Muscle of leg (tissue), 3 donors: ENCODE measurements at regions not wholly inside any gene's neighbourhood (a gene's known extent, or its start where the extent isn't known, plus 50 kb on each side); places are given as distances from the start of the nearest gene placed in this dataset.

Experiments used
- DNase-seq: peaks from one replicate; pipeline ENCODE4 v3.0.0; 2013
- H3K27ac ChIP-seq: one replicate; pipeline ENCODE4 v1.5.1; 2013; ENCODE audit warnings: mild to moderate bottlenecking, low read length, control low read depth
- H3K27me3 ChIP-seq: one replicate; pipeline ENCODE4 v1.6.1; 2013; ENCODE audit warnings: low read length; ENCODE audit not compliant: control insufficient read depth, insufficient read depth
- H3K36me3 ChIP-seq: one replicate; pipeline ENCODE4 v1.6.1; 2013; ENCODE audit warnings: low read length; ENCODE audit not compliant: control insufficient read depth, insufficient read depth
- H3K4me1 ChIP-seq: one replicate; pipeline ENCODE4 v1.6.1; 2013; ENCODE audit warnings: low read length; ENCODE audit not compliant: control insufficient read depth, insufficient read depth
- H3K4me3 ChIP-seq: one replicate; pipeline ENCODE4 v1.5.1; 2013; ENCODE audit warnings: low read length, control low read depth
- H3K9me3 ChIP-seq: replicated peaks from 2 replicates; pipeline ENCODE4 v1.6.1; 2013; ENCODE audit warnings: low read depth, low read length; ENCODE audit not compliant: control insufficient read depth
- WGBS: methylation state at CpG from one replicate; pipeline ENCODE4 v1.1.5; 2013; ENCODE audit warnings: missing lambda C conversion rate; ENCODE audit not compliant: insufficient coverage; 5-methylcytosine and 5-hydroxymethylcytosine counted together

GRCh38 chr14:84566109-84566508 lies 963.8 kb upstream of the FLRT2 start:
- Histone ChIP-seq H3K27me3 (no peaks in the 10 kb centered on the region), H3K36me3 (no peaks in the 10 kb centered on the region), H3K9me3 (no peaks in the 10 kb centered on the region), H3K4me1 (no peaks in the 10 kb centered on the region), H3K27ac (no peak overlapping the region), H3K4me3 (no peak overlapping the region)
- 72% methylated on average over 4 of the region's 6 CpGs for WGBS
- DNase-seq: no peak

- no peak overlapping the region for H3K27ac ChIP-seq
- no peaks in the 10 kb centered on the region for H3K4me1 ChIP-seq
- no peak for DNase-seq
- H3K9me3 ChIP-seq: no peaks in the 10 kb centered on the region
- no peaks in the 10 kb centered on the region for H3K27me3 ChIP-seq
- H3K4me3 ChIP-seq: no peak overlapping the region
- no peaks in the 10 kb centered on the region for H3K36me3 ChIP-seq
Observed at GRCh38 chr14:84575681-84576080, 954.3 kb upstream of the FLRT2 start.

- Histone ChIP-seq H3K36me3 (no peaks in the 10 kb centered on the region), H3K9me3 (no peaks in the 10 kb centered on the region), H3K4me3 (no peak overlapping the region), H3K4me1 (no peaks in the 10 kb centered on the region), H3K27me3 (no peaks in the 10 kb centered on the region), H3K27ac (no peak overlapping the region)
- DNase-seq: no peak
- WGBS: 88% methylated on average over 3 of the region's 3 CpGs
Observed at GRCh38 chr14:84579292-84579691, 950.7 kb upstream of the FLRT2 start.

- Histone ChIP-seq H3K9me3 (no peaks in the 10 kb centered on the region), H3K36me3 (no peaks in the 10 kb centered on the region), H3K27ac (no peak overlapping the region), H3K4me1 (no peaks in the 10 kb centered on the region), H3K27me3 (no peaks in the 10 kb centered on the region), H3K4me3 (no peak overlapping the region)
- peak; percentile 25 for DNase-seq
Observed at GRCh38 chr14:84581041-84581440, 948.9 kb upstream of the FLRT2 start.

GRCh38 chr14:84584511-84584910 lies 945.4 kb upstream of the FLRT2 start:
- WGBS: no CpG with 5 or more reads among the region's 1 CpG
- H3K4me3 ChIP-seq: no peak overlapping the region
- H3K27me3 ChIP-seq: no peaks in the 10 kb centered on the region
- DNase-seq: no peak
- H3K4me1 ChIP-seq: no peaks in the 10 kb centered on the region
- H3K27ac ChIP-seq: no peak overlapping the region
- H3K9me3 ChIP-seq: no peaks in the 10 kb centered on the region
- H3K36me3 ChIP-seq: no peaks in the 10 kb centered on the region

- Histone ChIP-seq H3K9me3 (no peaks in the 10 kb centered on the region), H3K27ac (no peak overlapping the region), H3K36me3 (no peaks in the 10 kb centered on the region), H3K4me3 (no peak overlapping the region), H3K27me3 (no peaks in the 10 kb centered on the region), H3K4me1 (no peaks in the 10 kb centered on the region)
- no peak for DNase-seq
- WGBS: 95% methylated on average over 4 of the region's 9 CpGs
Observed at GRCh38 chr14:84591827-84592445, 938.0 kb upstream of the FLRT2 start.

GRCh38 chr14:84592770-84593169 lies 937.2 kb upstream of the FLRT2 start:
- H3K27ac ChIP-seq: no peak overlapping the region
- no peaks in the 10 kb centered on the region for H3K36me3 ChIP-seq
- H3K27me3 ChIP-seq: no peaks in the 10 kb centered on the region
- no peak overlapping the region for H3K4me3 ChIP-seq
- no CpG with 5 or more reads among the region's 2 CpGs for WGBS
- H3K9me3 ChIP-seq: no peaks in the 10 kb centered on the region
- peak; percentile 28 for DNase-seq
- no peaks in the 10 kb centered on the region for H3K4me1 ChIP-seq

GRCh38 chr14:84610086-84610485 lies 919.9 kb upstream of the FLRT2 start:
- Histone ChIP-seq H3K27ac (no peak overlapping the region), H3K4me3 (no peak overlapping the region), H3K9me3 (no peaks in the 10 kb centered on the region), H3K27me3 (no peaks in the 10 kb centered on the region), H3K4me1 (no peaks in the 10 kb centered on the region), H3K36me3 (no peaks in the 10 kb centered on the region)
- DNase-seq: peak; percentile 21
- WGBS: no CpG with 5 or more reads among the region's 2 CpGs

GRCh38 chr14:84622357-84622756 lies 907.6 kb upstream of the FLRT2 start:
- no peaks in the 10 kb centered on the region for H3K27me3 ChIP-seq
- H3K4me3 ChIP-seq: no peak overlapping the region
- DNase-seq: no peak
- no peak overlapping the region for H3K27ac ChIP-seq
- peaks cover 2% of the 10 kb centered on the region for H3K9me3 ChIP-seq
- WGBS: no CpG with 5 or more reads among the region's 3 CpGs
- no peaks in the 10 kb centered on the region for H3K36me3 ChIP-seq
- no peaks in the 10 kb centered on the region for H3K4me1 ChIP-seq

- DNase-seq: no peak
- no CpG with 5 or more reads among the region's 3 CpGs for WGBS
- Histone ChIP-seq H3K27me3 (no peaks in the 10 kb centered on the region), H3K27ac (no peak overlapping the region), H3K9me3 (no peaks in the 10 kb centered on the region), H3K4me3 (no peak overlapping the region), H3K36me3 (no peaks in the 10 kb centered on the region), H3K4me1 (no peaks in the 10 kb centered on the region)
Observed at GRCh38 chr14:84643446-84643845, 886.5 kb upstream of the FLRT2 start.

- Histone ChIP-seq H3K9me3 (no peaks in the 10 kb centered on the region), H3K4me1 (no peaks in the 10 kb centered on the region), H3K36me3 (no peaks in the 10 kb centered on the region), H3K4me3 (no peak overlapping the region), H3K27ac (no peak overlapping the region), H3K27me3 (no peaks in the 10 kb centered on the region)
- WGBS: no CpG with 5 or more reads among the region's 6 CpGs
- no peak for DNase-seq
Observed at GRCh38 chr14:84646786-84647500, 883.0 kb upstream of the FLRT2 start.
